ENCODE measurements at regions not wholly inside any gene's neighbourhood (a gene's known extent, or its start where the extent isn't known, plus 50 kb on each side); places are given as distances from the start of the nearest gene placed in this dataset.

GRCh38 chr2:180739070-180739469, 241.3 kb upstream of the UBE2E3 start:
- no peak overlapping the region for H3K4me3 ChIP-seq (ENCODE audit: low read depth, low read length, poor library complexity, severe bottlenecking)
- no TSS peak for BruUV-seq (replicated peaks)
- POLR2A ChIA-PET (ENCODE audit: low non-redundant PET) = no interaction called here
- no peaks in the 10 kb centered on the region for H3K4me1 ChIP-seq (ENCODE audit: insufficient read depth, low read length, poor library complexity, severe bottlenecking)
- no peak for DNase-seq (ENCODE audit: low spot score)
- no peak overlapping the region for H3K27ac ChIP-seq (ENCODE audit: low read depth, low read length, poor library complexity, severe bottlenecking)
- CTCF ChIA-PET = no interaction called here
- H3K9me3 ChIP-seq (ENCODE audit: low read depth, low read length, poor library complexity, severe bottlenecking) = no peaks in the 10 kb centered on the region
- no peak for TF ChIP-seq EZH2 (IDR thresholded peaks at IDR 0.05; ENCODE audit: borderline replicate concordance, low read depth, low read length, poor library complexity, severe bottlenecking)
- no peak for TF ChIP-seq CTCF (conservative IDR thresholded peaks at IDR 0.05; ENCODE audit: low read depth, low read length)
- no peaks in the 10 kb centered on the region for H3K36me3 ChIP-seq (ENCODE audit: insufficient read depth, low read length, poor library complexity, severe bottlenecking)
- intact Hi-C loops (cut with micrococcal nuclease; ENCODE audit: unreplicated experiment) = no loop called here
- H3K27me3 ChIP-seq (replicated peaks; ENCODE audit: insufficient read depth, low read depth, low read length, poor library complexity) = no peaks in the 10 kb centered on the region

DNA sequence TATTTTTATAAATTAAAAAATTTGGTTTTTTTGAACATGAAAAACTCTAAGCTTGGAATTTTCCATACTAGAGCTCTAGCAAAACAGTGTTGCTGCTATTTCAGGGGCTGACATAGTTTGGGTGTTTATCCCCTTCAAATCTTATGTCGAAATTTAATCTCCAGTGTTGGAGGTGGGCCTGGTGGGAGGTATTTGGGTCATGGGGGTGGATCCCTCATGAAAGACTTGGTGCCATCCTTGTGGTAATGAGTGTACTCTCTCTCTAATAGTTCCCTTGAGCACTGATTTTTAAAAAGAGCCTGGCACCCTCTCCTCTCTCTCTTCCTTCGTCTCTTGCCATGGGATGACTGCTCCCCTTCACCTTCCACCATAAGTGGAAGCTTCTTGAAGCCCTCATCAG, 244.6 kb upstream of the UBE2E3 start:
- BruUV-seq (replicated peaks) = no TSS peak
- Histone ChIP-seq H3K4me1 (ENCODE audit: insufficient read depth, low read length, poor library complexity, severe bottlenecking) (no peaks in the 10 kb centered on the region), H3K36me3 (ENCODE audit: insufficient read depth, low read length, poor library complexity, severe bottlenecking) (no peaks in the 10 kb centered on the region), H3K27me3 (replicated peaks; ENCODE audit: insufficient read depth, low read depth, low read length, poor library complexity) (no peaks in the 10 kb centered on the region), H3K9me3 (ENCODE audit: low read depth, low read length, poor library complexity, severe bottlenecking) (no peaks in the 10 kb centered on the region), H3K4me3 (ENCODE audit: low read depth, low read length, poor library complexity, severe bottlenecking) (no peak overlapping the region), H3K27ac (ENCODE audit: low read depth, low read length, poor library complexity, severe bottlenecking) (no peak overlapping the region)
- no peak for DNase-seq (ENCODE audit: low spot score)
- intact Hi-C loops (cut with micrococcal nuclease; ENCODE audit: unreplicated experiment) = no loop called here
- ChIA-PET POLR2A (ENCODE audit: low non-redundant PET) (no interaction called here), CTCF (no interaction called here)
- TF ChIP-seq EZH2 (IDR thresholded peaks at IDR 0.05; ENCODE audit: borderline replicate concordance, low read depth, low read length, poor library complexity, severe bottlenecking) (no peak), CTCF (conservative IDR thresholded peaks at IDR 0.05; ENCODE audit: low read depth, low read length) (no peak)

GRCh38 chr2:180734382-180734781, 246.0 kb upstream of the UBE2E3 start:
- DNase-seq (ENCODE audit: low spot score) = no peak
- Histone ChIP-seq H3K27ac (ENCODE audit: low read depth, low read length, poor library complexity, severe bottlenecking) (no peak overlapping the region), H3K4me1 (ENCODE audit: insufficient read depth, low read length, poor library complexity, severe bottlenecking) (no peaks in the 10 kb centered on the region), H3K36me3 (ENCODE audit: insufficient read depth, low read length, poor library complexity, severe bottlenecking) (no peaks in the 10 kb centered on the region), H3K9me3 (ENCODE audit: low read depth, low read length, poor library complexity, severe bottlenecking) (no peaks in the 10 kb centered on the region), H3K27me3 (replicated peaks; ENCODE audit: insufficient read depth, low read depth, low read length, poor library complexity) (no peaks in the 10 kb centered on the region), H3K4me3 (ENCODE audit: low read depth, low read length, poor library complexity, severe bottlenecking) (no peak overlapping the region)
- TF ChIP-seq EZH2 (IDR thresholded peaks at IDR 0.05; ENCODE audit: borderline replicate concordance, low read depth, low read length, poor library complexity, severe bottlenecking) (no peak), CTCF (conservative IDR thresholded peaks at IDR 0.05; ENCODE audit: low read depth, low read length) (no peak)
- CTCF ChIA-PET = no interaction called here
- intact Hi-C loops (cut with micrococcal nuclease; ENCODE audit: unreplicated experiment) = no loop called here
- no TSS peak for BruUV-seq (replicated peaks)
- POLR2A ChIA-PET (ENCODE audit: low non-redundant PET) = no interaction called here

Measured in A673 (cell line).